ENCODE measurements at regions not wholly inside any gene's neighbourhood (a gene's known extent, or its start where the extent isn't known, plus 50 kb on each side); places are given as distances from the start of the nearest gene placed in this dataset.
A peak's percentile ranks its signal among the peaks of the same experiment; 100 is the strongest.

DNA sequence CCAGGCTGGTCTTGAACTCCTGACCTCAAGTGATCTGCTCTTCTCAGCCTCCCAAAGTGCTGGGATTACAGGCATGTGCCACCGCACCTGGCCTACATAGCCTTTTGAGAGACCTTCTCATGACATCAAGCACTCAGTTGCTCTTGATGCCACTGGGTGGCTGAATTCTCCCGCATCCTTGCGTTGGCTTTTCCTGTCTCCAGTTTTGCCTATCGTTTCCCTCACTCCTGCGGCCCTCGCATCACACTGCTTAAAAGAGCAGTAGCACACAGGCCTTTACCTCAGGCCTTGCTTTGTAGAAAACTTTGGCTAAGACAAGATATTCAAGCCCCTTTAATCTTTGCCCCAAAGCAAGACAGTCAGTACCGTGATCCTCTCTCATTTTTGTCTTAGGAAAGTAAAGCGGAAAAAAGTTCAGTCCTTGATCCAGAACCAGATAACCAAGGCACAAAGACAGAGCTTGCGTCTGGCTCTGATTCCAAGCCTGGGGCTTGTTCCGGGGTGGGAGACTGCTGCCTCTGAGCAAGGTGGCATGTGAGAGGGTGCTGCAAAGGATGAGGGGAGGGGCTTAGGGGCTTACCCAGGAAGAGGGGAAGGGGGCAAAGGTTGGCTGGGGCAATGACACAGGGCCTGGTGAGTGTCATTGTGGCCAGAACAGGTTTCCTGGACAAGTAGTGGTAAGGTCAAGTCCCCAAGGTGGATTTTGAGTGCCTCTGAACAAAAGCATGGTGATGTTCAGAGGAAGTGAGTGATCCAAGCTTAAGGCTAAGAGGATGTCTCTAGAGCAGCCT is 175.0 kb upstream of the TLE3 start:
- no peak for DNase-seq

DNA sequence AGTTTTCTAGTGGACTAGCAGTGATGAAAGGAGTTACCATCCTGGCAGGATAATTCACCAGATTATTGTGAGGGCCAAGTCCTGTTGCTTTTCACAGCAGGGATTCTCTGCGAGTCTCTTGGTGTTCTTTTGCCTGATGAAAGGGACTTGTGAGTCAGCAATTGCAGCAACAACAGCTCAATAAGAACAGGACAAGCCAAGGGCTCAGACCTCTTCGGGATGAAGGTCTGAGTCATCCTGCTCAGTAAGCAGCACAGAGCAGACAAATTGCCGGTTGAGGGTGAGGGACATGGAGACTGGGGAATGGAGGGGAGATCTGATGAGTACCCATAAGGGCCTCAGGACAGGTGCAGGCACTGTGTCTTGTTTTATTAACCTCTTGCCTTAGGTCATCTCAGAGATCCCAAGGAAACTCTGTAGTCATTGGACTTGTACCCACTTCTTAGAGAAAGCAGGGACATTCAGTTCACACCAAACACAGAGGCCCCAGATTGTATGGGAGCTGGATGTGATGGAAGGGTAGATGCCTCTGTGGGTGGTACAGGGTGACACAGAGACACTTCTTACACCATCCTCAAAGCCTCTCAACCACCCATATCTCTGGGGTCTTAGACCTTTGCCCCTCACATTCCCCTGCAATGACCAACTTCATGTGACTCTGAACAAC is 173.8 kb upstream of the TLE3 start:
- DNase-seq: peak; percentile 22

DNA sequence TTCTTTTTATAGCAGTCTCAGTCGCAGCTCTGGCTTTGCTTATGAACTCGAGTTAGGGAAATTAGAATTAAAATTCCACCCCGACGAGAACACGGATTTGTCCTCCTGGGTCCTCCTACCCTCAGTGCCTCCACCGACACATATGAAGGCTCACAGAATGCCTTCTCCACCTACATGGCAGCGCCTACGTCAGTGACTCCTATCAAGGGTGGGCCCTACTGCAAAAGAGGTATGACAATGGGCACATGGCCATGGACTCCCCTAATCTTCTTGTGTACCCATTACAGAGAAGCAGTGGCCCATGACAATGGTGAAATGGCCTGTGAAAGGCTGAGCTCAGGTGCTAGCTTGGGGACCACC is 173.0 kb upstream of the TLE3 start:
- no peak for DNase-seq

DNA sequence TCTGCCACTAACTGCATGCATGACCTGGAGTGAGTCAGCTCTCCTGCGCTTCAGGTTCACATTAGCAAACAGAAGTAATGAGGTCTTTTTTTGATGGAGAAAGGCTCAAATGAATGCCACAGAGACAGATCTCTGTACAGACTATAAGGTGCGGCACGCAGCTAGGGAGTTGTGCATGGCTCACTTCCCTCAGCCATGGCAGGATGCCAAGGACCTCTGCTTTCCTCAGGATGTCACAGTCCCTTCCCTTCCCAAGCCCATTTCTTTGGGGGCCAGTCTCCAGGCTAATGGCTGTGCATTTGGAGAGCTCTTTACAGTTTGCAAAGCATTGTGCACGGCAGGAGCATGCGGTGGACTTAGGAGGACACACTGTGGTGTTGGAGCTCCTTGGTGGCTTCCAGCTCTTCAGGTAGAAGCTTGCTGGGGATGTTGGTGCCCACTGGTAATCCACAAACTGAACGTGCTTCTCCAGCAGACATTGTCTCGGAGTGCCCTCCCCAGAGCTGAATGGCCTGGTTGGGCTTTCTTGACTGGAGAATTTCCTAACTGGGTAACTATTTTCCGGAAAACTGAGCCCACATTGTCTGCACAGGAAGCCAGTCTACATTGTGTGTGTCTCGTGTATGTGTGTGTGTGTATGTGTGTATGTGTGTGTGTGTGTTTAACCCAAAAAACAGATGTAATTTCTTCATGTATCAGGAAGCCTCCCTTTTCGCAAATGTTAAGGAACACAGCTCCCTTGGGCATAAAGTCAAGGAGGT is 172.5 kb upstream of the TLE3 start:
- no peak for DNase-seq

DNA sequence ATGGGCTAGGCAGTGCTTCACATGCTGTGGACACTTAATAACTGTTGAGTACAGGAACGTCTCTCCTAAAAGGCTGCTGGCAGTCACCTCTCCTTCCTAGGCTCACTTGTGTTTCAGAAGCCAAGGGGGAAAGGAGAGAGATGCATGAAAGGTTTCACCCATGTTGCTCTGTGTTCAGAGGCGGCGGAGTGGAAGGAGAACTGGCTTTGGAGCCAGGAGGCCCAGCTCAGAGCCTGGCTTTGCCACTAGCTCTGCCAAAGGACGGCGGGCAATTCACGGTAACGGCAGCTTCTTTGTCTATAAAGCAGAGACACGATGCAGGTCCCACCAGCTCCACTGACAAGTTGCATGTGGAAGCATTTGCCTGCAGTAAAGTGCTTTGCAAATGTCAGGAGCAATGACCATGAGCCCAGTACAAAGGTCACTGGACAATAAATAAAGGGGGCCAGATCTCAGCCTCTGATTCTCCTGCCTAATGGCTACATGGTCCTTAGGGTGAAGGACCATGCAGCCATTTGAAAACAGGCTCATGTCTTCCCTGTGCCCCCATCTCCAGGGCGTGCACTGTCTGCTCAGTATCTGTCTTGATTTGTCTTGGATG is 171.7 kb upstream of the TLE3 start:
- DNase-seq: no peak

DNA sequence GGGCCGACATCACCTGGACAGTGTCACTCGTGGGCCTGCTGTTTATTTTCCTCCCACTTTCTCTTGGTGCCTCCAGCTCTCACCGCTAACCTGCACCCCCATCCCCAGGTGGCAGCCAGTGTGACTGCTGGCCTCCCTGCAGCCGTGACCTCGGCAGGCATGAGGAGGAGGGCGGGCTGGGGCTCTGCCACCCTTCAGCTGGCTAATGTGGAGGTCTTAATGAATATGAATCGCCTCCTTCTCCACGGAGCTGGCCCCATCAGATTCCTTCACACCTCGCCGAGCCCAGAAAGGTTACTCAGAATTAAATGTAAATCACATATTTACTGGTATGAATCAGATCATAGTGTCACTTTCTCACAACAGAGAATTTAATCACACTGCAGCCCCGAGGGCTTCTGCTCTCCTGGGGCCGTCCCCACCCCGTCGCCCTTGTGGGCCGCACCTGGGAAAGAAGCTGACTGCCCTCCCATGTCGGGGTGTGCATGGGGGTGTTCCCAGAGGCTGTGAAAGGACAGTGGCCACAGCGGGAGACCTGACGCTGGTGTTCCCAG is 171.1 kb upstream of the TLE3 start:
- peak; percentile 39 for DNase-seq

DNA sequence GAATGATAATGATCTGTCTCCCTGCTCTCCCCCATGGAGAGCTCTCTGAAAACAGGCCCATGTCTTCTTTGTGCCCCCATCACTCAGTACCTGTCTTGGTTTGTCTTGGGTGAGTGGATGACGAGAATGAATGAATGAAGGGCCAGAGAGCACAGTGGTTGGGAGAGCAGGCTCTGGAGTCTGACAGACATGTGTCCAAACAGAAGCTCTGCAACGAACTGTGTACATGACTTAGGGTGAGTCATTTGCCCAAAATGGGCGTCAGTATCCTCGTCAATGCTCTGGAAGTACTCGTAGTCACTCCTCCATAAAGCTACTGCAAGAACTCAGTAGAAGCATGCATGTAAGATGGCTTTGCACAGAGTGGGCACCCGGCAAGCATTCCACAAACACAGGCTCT is 170.2 kb upstream of the TLE3 start:
- no peak for DNase-seq

DNA sequence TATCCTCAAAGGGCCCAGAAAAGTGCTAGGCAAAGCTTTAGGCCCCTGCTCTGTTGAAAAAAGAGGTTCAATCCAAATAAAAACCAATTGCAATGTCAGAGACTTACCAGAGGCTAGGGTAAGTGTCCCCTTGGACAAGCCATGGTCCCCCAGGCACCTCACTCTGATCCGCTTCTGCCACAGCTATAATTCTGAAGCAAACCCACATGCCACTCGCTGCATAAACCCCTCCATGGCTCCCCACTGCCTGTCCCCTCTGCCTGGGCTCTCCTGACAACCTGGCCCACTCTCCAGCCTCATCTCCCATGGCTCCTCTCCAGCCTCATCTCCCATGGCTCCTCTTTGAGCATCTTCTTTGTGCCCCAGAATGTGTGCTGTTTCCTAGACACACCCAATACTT is 169.6 kb upstream of the TLE3 start:
- no peak for DNase-seq

DNA sequence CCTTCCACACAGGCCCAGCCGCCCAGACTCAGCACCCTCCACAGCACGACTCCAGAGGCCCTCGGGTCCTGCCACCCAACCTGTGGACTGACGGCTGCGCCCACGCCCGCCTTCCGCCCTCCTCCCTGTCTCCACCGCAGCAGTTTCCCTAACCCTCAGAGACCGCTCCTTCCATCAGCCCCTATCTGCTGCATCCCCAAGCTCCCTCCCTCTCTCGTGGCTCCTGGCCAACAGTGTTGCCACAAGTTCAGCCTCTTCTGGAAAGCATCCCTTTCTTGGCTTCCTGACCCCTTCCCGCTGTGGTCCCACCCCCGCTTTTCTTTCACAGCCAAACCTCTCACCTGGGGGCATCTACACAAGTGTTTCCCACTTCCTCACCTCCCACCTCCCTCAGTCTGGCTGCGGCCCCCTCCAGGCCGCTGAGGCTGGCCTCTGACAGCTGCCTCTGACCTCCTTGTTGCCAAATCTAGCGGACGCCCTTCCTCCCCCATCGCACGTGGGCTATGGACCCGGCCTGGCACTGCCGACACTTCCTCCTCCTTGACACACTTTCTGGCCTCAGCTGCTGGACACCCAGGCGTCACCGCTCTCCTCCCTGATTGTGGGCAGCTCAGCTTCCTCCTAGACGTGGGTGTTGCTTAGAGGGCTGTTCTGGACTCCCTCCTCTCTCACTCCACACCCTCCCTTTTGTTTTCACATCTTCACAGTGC is 168.8 kb upstream of the TLE3 start:
- no peak for DNase-seq

DNA sequence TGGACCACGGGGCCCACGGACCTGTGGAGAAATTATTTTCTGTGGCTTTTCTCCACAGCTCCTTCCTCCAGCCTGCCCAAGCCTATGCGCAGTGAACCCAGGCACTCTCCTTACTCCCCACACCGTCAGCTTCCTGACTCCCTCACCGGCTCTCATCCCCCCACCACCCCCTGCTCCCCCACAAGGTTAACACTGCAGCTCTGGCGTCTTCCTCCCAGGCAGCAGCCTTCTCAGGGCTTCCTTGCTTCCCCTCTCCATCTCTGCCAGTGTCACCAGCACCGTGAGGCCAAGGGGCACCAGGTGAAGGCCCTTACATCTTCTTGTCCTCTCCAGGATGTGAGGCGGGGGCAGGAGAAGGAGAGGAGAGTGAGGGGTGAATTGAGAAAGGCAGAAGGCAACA is 168.3 kb upstream of the TLE3 start:
- DNase-seq: no peak

DNA sequence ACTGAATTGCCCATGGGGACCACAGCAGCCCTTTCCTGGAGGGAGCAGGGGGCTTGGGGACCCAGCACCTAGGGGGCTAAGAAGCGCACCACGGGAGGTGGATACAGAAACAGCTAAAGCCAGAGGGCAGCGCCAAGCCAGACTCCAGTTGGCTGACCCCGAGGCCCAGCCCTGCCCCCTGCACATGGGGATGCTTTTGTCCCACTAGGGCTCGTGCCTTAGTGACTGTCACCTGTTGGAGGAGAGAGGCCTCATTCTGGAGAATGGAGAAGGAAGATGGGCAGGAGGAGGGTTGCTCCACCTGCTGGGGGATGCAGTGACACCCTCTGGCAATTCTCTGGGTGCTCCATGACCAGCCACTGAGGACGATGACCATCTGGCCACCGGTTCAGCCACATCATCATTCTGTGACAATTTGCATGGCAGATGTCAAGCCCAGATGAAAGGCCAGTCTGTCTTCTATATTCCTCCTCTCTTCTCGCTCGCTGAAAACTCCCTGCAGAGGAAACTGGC is 167.8 kb upstream of the TLE3 start:
- no peak for DNase-seq

DNA sequence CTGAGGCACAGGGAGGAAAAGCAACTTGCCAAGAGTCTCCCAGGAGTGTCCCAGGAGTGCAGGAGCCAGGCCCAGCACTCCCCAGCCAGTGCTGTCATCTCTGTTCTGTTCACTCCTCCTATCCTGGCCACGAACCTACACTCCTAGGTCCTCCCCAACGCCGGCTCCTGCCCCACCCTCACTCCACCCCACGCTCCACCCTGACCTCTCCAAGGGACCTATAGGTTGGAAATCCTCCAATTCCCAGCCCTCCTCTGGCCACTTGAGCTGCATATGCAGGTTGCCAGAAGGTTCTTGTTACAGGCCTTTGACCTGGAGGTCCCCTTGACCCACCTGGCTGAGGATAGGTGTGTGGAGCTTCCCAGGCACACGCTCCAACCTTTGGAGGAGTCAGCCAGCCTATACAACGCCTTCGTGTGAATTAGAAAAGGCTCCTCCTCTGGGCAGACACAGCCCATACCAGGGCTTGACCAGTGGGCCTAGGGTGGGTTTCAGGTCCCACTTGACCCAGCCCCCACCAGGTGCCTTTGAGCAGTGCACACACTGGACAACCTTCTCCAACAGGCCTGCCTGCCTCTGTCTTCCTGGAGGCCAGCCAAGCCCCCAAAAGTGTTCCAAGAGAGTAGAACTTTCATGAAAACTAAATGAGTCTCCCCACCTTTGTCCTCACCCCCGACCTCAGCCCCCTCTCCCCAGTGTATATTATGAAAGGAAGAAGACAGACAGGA is 167.2 kb upstream of the TLE3 start:
- no peak for DNase-seq

DNA sequence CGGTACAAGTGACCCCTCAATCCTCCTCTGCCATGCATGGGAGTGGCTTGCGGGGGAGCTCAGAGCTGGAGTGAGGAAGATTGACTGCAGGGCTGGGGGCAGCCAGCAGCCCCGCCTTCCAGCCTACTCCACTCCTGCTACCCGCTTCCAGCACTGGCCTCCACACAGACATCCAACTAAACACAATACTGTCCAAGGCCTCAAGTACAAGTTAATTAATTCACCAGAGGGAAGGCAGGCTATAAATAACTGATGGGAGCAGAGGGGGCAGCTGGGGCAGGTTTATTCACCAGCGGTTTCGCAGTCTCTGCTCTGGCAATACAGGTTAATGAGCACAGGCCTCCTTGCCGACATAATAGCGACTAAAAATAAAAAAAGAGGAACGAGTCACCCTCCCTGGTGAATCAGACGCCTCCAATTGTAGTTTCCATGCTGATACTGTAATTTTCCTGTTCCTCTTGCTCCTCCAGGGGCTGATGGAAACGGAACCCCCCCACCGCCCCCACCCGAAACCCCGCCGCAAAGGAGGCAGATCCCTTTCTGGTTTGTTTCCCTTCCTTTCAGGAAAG is 166.4 kb upstream of the TLE3 start:
- DNase-seq: no peak

DNA sequence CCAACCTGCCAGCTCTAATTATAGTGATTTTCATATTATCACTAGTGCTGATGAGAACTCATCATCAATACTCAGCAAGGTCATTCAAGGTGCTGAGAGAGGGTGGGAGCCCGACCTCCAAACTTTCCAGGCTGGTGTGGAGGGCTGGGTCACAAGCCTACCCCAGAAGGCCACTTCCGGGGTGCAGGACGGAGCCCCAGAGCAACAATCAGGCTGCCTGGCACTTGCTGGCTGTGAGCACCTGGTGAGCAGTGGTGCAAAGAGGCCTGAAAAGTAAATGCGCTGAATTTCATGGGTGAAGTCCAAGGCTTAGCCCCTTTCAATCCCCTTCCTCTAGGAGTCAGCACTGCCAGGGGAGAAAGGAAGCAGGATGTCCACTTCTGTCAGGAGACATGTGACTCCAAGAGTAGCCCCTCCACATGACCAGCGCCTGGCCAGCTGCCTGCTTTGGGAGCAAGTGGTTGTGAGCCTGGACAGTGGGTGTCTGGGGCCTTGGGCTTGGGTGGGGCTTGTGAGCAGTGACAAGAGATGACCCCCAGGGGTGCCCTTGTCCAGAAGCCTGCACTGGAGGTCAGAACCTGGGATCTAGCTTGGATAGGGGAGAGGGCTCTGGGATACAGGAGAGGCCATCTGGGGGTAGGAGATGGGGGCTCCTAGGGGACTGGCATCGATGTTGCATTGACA is 165.0 kb upstream of the TLE3 start:
- no peak for DNase-seq

DNA sequence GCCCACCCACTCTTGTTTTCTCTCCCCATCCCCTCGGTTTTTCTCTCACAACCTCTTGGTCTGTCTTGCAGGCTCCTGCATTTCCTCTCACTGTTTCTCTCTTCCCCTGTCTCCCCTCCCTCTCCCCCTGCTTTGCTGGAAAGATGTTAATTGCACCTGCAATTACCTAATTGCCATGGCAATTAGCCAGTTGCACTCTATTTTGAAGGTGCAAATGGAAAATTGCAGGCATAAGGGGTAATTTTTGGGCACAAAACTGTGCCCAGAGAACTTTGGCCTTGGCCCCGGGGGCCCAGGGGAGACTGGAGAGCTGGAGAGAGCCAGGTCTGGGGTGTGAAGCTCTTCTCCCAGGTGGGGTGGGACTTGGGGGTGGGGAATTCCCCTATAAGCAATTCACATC is 164.5 kb upstream of the TLE3 start:
- DNase-seq: no peak

DNA sequence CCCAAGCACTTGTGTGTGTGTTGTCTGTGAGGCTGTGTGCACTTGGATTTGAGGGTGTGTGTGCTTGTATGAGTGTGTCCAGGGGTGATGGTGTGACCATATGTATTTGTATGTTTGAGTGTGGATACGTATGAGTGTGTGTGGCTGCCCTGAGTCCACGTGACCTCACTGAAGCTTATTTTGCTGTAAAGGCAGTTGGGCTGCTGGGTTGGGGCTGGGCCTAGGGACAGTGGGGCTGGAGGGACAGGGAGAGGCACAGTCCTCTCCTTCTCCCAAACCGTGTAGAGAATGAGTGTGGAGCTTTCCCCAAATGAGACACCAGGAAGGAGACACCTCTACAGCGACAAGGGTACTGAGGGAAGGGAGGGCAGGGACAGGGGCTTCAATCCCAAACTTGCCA is 163.4 kb upstream of the TLE3 start:
- no peak for DNase-seq

DNA sequence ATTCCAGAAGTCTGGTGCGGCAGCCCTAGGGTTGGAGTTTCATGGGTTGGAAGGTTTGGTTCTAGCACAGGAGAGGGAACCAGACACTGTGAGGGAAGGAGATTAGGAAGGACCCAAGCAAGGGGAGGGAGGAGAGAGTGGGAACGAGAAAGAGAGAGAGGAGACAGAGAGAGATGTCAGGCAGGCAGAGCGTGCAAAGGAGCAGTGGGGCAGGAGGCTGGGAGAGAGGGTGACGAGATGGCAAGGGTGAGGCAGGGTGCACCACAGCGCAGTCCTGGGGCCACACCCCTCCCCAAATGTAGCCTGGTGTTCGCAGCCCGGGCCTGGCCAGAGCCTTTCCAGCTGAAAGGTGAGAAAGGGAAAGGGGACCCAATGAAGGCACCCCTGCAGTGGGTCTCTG is 162.9 kb upstream of the TLE3 start:
- DNase-seq: no peak

DNA sequence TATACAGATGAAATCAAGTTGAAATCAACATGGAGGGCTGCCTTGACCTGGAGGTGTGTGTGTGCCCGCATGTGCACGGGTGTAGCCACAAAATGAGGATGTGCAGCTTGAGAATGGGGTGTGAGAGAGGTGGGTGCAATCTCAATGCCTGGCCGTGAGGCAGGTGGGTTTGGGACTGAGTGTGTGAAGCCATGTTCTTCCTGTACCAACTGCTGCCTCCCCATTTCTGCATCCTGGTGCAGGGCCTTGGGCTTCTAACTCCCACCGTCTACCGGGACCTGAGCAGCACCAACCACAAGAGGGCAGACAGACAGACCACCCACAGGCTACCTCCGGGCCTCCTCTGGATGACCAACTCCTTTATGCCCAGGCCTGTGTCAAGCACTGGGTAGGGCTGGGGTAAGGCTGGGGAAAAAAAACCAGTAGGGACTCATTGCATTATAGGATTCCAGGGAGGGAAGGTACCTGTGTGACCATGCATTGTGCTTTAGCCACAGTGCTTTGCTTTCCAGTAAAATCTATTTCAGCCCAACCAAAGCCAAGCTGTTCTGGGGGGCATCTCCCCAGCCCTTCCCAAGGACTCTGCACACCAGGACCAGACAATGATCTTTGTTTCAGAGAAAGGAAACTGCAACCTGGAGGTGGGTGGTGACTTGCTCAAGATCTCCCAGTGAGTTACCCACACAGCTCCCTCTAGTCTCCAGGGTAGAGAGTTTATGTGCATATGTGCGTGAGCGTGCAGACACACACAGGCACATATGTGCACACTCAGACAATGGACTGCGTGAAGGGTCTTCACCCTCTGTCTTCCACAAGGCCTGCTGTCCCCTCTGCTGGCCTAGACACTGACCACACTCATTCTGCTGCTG is 162.2 kb upstream of the TLE3 start:
- no peak for DNase-seq

DNA sequence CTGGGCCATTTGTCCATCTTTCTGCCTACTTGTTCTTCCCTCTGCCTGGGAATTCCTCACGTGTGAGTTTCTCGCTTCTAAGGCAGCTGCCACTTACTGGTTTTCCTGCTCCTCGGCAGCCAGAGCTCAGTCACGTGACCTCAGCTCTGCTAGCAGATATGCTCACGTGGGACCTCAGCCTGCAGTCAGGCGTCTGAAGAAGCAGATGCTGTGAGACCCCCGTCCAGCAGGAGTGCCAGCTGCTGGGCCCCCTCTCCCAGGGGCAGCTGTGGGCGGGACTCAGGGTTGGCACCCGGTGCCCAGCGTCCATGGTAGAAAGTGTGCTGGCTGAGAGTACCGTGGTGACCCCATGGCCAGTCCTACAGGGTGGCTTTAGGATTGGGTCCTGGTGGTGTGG is 161.3 kb upstream of the TLE3 start:
- DNase-seq: no peak

All from stimulated activated CD4-positive, alpha-beta T cell treated with anti-CD3 and anti-CD28 coated beads, Interleukin-1b, Interleukin-23, amount 100 ng/mL, for 48 hours (primary cell).